SK-N-SH (cell line): ENCODE measurements at regions not wholly inside any gene's neighbourhood (a gene's known extent, or its start where the extent isn't known, plus 50 kb on each side); places are given as distances from the start of the nearest gene placed in this dataset.

Source experiments
- CTCF ChIA-PET: fragments of 300-600, 350-600 bp; formaldehyde crosslinking; extraction: SDS; loops from one replicate; lab custom pipeline; 2021; lab: Yijun Ruan, JAX
- POLR2A ChIA-PET: fragments of 350-600 bp; sonication (Branson Sonifier 250); formaldehyde crosslinking; extraction: SDS; loops from one replicate; lab custom pipeline; 2020; ENCODE audit warnings: antibody characterized with exemption, inconsistent platforms; lab: Yijun Ruan, JAX
- DNase-seq: peaks from one replicate; pipeline ENCODE4 v3.0.0; 2012
- H2AFZ ChIP-seq: fragments of 200-600 bp; sonication (generic); 2 replicates; pipeline ENCODE4 v1.8.1; 2016; ENCODE audit warnings: antibody characterized with exemption, mild to moderate bottlenecking, low read depth
- H3F3A ChIP-seq: fragments of 200-600 bp; sonication (generic); replicated peaks from 2 replicates; pipeline ENCODE3; 2016; ENCODE audit warnings: antibody characterized with exemption, mild to moderate bottlenecking; ENCODE audit not compliant: insufficient read depth
- H3K27ac ChIP-seq, 2 experiments: fragments of 200-500 bp in 1 of 2; fragments of 200-600 bp in 1 of 2; sonication (Bioruptor generic) in 1 of 2; sonication (generic), shearing (Covaris generic) in 1 of 2; 2 replicates each; pipeline versions ENCODE4 v1.5.1 to v1.6.1; 2014 to 2016; ENCODE audit warnings: low read depth in 2 of 2, inconsistent platforms in 1 of 2, low read length in 1 of 2, mild to moderate bottlenecking in 1 of 2, mixed read lengths in 1 of 2
- H3K27me3 ChIP-seq: fragments of 200-600 bp; sonication (generic), shearing (Covaris generic); 2 replicates; pipeline ENCODE4 v1.6.1; 2016; ENCODE audit warnings: mixed run types; ENCODE audit not compliant: insufficient read depth
- H3K36me3 ChIP-seq, 2 experiments: fragments of 200-500 bp in 1 of 2; fragments of 200-600 bp in 1 of 2; sonication (Bioruptor generic) in 1 of 2; sonication (generic) in 1 of 2; replicated peaks in 1 of 2; 2 replicates each; pipeline versions ENCODE3 to v1.5.1; 2014 to 2016; ENCODE audit warnings: low read length in 1 of 2, mild to moderate bottlenecking in 1 of 2; ENCODE audit not compliant: insufficient read depth in 2 of 2, control insufficient read depth in 1 of 2
- H3K4me1 ChIP-seq, 2 experiments: fragments of 200-500 bp in 1 of 2; fragments of 200-600 bp in 1 of 2; sonication (Bioruptor generic) in 1 of 2; sonication (generic), shearing (Covaris generic) in 1 of 2; 2 replicates each; pipeline versions ENCODE4 v1.5.1 to v1.6.1; 2014 to 2016; ENCODE audit warnings: low read depth in 1 of 2, low read length in 1 of 2, mixed run types in 1 of 2; ENCODE audit not compliant: insufficient read depth in 2 of 2, control insufficient read depth in 1 of 2
- H3K4me2 ChIP-seq: fragments of 200-600 bp; sonication (generic), shearing (Covaris generic); 2 replicates; pipeline ENCODE4 v1.6.1; 2017; ENCODE audit warnings: mixed run types
- H3K4me3 ChIP-seq, 2 experiments: fragments of 200-500 bp in 1 of 2; fragments of 200-600 bp in 1 of 2; sonication (Bioruptor generic) in 1 of 2; sonication (generic), shearing (Covaris generic) in 1 of 2; 2 replicates each; pipeline versions ENCODE4 v1.5.1 to v1.8.1; 2014 to 2016; ENCODE audit warnings: low read depth in 2 of 2, inconsistent platforms in 1 of 2, low read length in 1 of 2, mild to moderate bottlenecking in 1 of 2, mixed read lengths in 1 of 2, moderate library complexity in 1 of 2
- H3K79me2 ChIP-seq: fragments of 200-600 bp; sonication (generic); 2 replicates; pipeline ENCODE4 v1.8.1; 2017; ENCODE audit warnings: mild to moderate bottlenecking; ENCODE audit not compliant: insufficient read depth
- H3K9ac ChIP-seq: fragments of 200-600 bp; sonication (generic); 2 replicates; pipeline ENCODE4 v1.6.1; 2017; ENCODE audit warnings: mixed run types
- H3K9me2 ChIP-seq: fragments of 200-600 bp; sonication (generic); 2 replicates; pipeline ENCODE4 v1.6.1; 2017; ENCODE audit warnings: mixed run types
- H3K9me3 ChIP-seq: fragments of 200-600 bp; sonication (generic); 2 replicates; pipeline ENCODE4 v1.6.1; 2017; ENCODE audit warnings: mixed run types, mild to moderate bottlenecking, moderate library complexity
- H4K20me1 ChIP-seq: fragments of 200-600 bp; sonication (generic); 2 replicates; pipeline ENCODE4 v1.6.1; 2017; ENCODE audit warnings: mild to moderate bottlenecking, mixed run types; ENCODE audit not compliant: insufficient read depth
- CTCF ChIP-seq: fragments of 200-600 bp; sonication (generic); IDR thresholded peaks from 2 replicates; pipeline ENCODE4 v1.6.1; 2017; ENCODE audit warnings: antibody characterized with exemption, mild to moderate bottlenecking, moderate library complexity
- EP300 ChIP-seq, 2 experiments: IDR thresholded peaks; 2 replicates each; pipeline versions ENCODE4 v1.4.0 to v1.6.1; 2012; ENCODE audit warnings: borderline replicate concordance in 1 of 2, low read depth in 1 of 2, low read length in 1 of 2
- GABPA ChIP-seq: IDR thresholded peaks from 2 replicates; pipeline ENCODE4 v1.4.0; 2012; ENCODE audit warnings: low read depth, mild to moderate bottlenecking
- JUND ChIP-seq: IDR thresholded peaks from 2 replicates; pipeline ENCODE4 v1.4.0; 2012
- MEF2A ChIP-seq: IDR thresholded peaks from 2 replicates; pipeline ENCODE4 v1.4.0; 2012; ENCODE audit warnings: low read depth, borderline replicate concordance
- POLR2AphosphoS5 ChIP-seq: IDR thresholded peaks from 2 replicates; pipeline ENCODE4 v1.6.1; 2012; ENCODE audit warnings: low read depth, low read length
- RCOR1 ChIP-seq: fragments of 150-350 bp; IDR thresholded peaks from 2 replicates; pipeline ENCODE4 v1.6.1; 2017; ENCODE audit warnings: antibody characterized with exemption, low read length
- RXRA ChIP-seq: IDR thresholded peaks from 2 replicates; pipeline ENCODE4 v1.4.0; 2012; ENCODE audit warnings: low read depth, mild to moderate bottlenecking, borderline replicate concordance
- ZBTB33 ChIP-seq: IDR thresholded peaks from 2 replicates; pipeline ENCODE4 v1.4.0; 2012; ENCODE audit warnings: low read depth, borderline replicate concordance
- WGBS: methylation state at CpG from one replicate; pipeline ENCODE4 v1.1.6; 2017; ENCODE audit warnings: low lambda C conversion rate; 5-methylcytosine and 5-hydroxymethylcytosine counted together

GRCh38 chr17:31609996-31610910 is 218.8 kb downstream of the RAB11FIP4 start:
- Histone ChIP-seq H3K27ac (no peak overlapping the region), H3K4me3 (no peak overlapping the region), H3K79me2 (no peaks in the 10 kb centered on the region), H3K9me3 (no peaks in the 10 kb centered on the region), H3F3A (peaks cover 4% of the 10 kb centered on the region), H3K4me2 (no peak overlapping the region), H3K27me3 (no peaks in the 10 kb centered on the region), H3K9ac (no peak overlapping the region), H4K20me1 (no peaks in the 10 kb centered on the region), H3K4me1 (0 out of 4 replicates have a peak, but pooled peaks cover 0 to 5% of the 10 kb centered on the region in 2 experiments), H3K36me3 (no peaks in the 10 kb centered on the region), H3K9me2 (no peaks in the 10 kb centered on the region), H2AFZ (no peak overlapping the region)
- CTCF ChIA-PET, result interaction anchor here (2.3 kb wide), 1 partner anchor 232 kb away, joined by 7 read pairs; no protein-coding TSS in a partner anchor
- no peak for DNase-seq
- TF ChIP-seq GABPA, result no peak
- no peak for TF ChIP-seq MEF2A
- TF ChIP-seq JUND, result no peak
- TF ChIP-seq RXRA, result no peak
- no peak for TF ChIP-seq POLR2AphosphoS5
- no peak for TF ChIP-seq CTCF
- no peak for TF ChIP-seq EP300 (IDR thresholded peaks at IDR 0.05; ENCODE audit: borderline replicate concordance in 1 of 2, low read depth in 1 of 2, low read length in 1 of 2)
- POLR2A ChIA-PET, result no interaction called here
- WGBS, result 90% methylated on average over 5 of the region's 6 CpGs

- Histone ChIP-seq H3K9ac (no peak overlapping the region), H3K4me3 (no peak overlapping the region), H3K4me2 (no peak overlapping the region), H3K27me3 (no peaks in the 10 kb centered on the region), H3K27ac (no peak overlapping the region), H2AFZ (no peak overlapping the region), H3K9me2 (no peaks in the 10 kb centered on the region), H3K9me3 (no peaks in the 10 kb centered on the region), H3K79me2 (no peaks in the 10 kb centered on the region), H3K4me1 (0 out of 4 replicates have a peak, but pooled peaks cover 0 to 5% of the 10 kb centered on the region in 2 experiments), H4K20me1 (no peaks in the 10 kb centered on the region), H3F3A (no peaks in the 10 kb centered on the region), H3K36me3 (no peaks in the 10 kb centered on the region)
- POLR2A ChIA-PET, result no interaction called here
- TF ChIP-seq RCOR1 (no peak), RXRA (no peak), ZBTB33 (no peak)
- CTCF ChIA-PET, result interaction anchor here (0.7 to 2.3 kb wide), 2 partner anchors 24 to 233 kb away, joined by 3 to 7 read pairs; no protein-coding TSS in a partner anchor
- DNase-seq, result no peak
- 96% methylated on average over 3 of the region's 3 CpGs for WGBS
Observed at GRCh38 chr17:31609331-31609730, 217.9 kb downstream of the RAB11FIP4 start.
